Smooth muscle cell (in vitro differentiated cells): ENCODE measurements at regions not wholly inside any gene's neighbourhood (a gene's known extent, or its start where the extent isn't known, plus 50 kb on each side); places are given as distances from the start of the nearest gene placed in this dataset.

ENCODE experiments used
- DNase-seq: peaks from one replicate; lab custom pipeline; 2025; ENCODE audit not compliant: unreplicated experiment; lab: John Stamatoyannopoulos, UW
- H2AFZ ChIP-seq: fragments of 200-600 bp; sonication (generic); 2 replicates; pipeline ENCODE4 v1.6.0; 2016; ENCODE audit warnings: antibody characterized with exemption, low read depth, mild to moderate bottlenecking
- H3F3A ChIP-seq: fragments of 200-600 bp; sonication (generic); 2 replicates; pipeline ENCODE4 v1.6.0; 2017; ENCODE audit warnings: antibody characterized with exemption, low read depth
- H3K27ac ChIP-seq: fragments of 200-600 bp; sonication (generic); 2 replicates; pipeline ENCODE4 v1.5.1; 2016; ENCODE audit warnings: low read depth, mild to moderate bottlenecking
- H3K27me3 ChIP-seq: fragments of 200-600 bp; sonication (generic); 2 replicates; pipeline ENCODE4 v1.6.1; 2016; ENCODE audit warnings: low read depth, mild to moderate bottlenecking
- H3K36me3 ChIP-seq: fragments of 200-600 bp; sonication (generic); 2 replicates; pipeline ENCODE4 v1.5.1; 2016; ENCODE audit warnings: low read depth
- H3K4me1 ChIP-seq: fragments of 200-600 bp; sonication (generic); 2 replicates; pipeline ENCODE4 v1.5.1; 2016; ENCODE audit warnings: low read depth
- H3K4me2 ChIP-seq: fragments of 200-600 bp; sonication (generic); 2 replicates; pipeline ENCODE4 v1.6.0; 2016; ENCODE audit warnings: mild to moderate bottlenecking
- H3K4me3 ChIP-seq: fragments of 200-600 bp; sonication (generic); 2 replicates; pipeline ENCODE4 v1.5.1; 2016; ENCODE audit warnings: mild to moderate bottlenecking
- H3K79me2 ChIP-seq: fragments of 200-600 bp; sonication (generic); 2 replicates; pipeline ENCODE4 v1.6.0; 2016; ENCODE audit warnings: low read depth, mild to moderate bottlenecking
- H3K9ac ChIP-seq: fragments of 200-600 bp; sonication (generic); 2 replicates; pipeline ENCODE4 v1.6.0; 2016; ENCODE audit warnings: low read depth
- H3K9me3 ChIP-seq: fragments of 200-600 bp; sonication (generic); replicated peaks from 2 replicates; pipeline ENCODE4 v1.5.1; 2016; ENCODE audit warnings: low read depth
- H4K20me1 ChIP-seq: fragments of 200-600 bp; sonication (generic); 2 replicates; pipeline ENCODE4 v1.6.0; 2016; ENCODE audit warnings: low read depth
- CTCF ChIP-seq: fragments of 200-600 bp; sonication (generic); IDR thresholded peaks from 2 replicates; pipeline ENCODE4 v1.5.1; 2017; ENCODE audit warnings: borderline replicate concordance, mild to moderate bottlenecking, antibody characterized with exemption; ENCODE audit not compliant: insufficient read depth, poor library complexity, severe bottlenecking
- WGBS: methylation state at CpG from one replicate; pipeline ENCODE4 v1.1.7; 2016; ENCODE audit warnings: low lambda C conversion rate; 5-methylcytosine and 5-hydroxymethylcytosine counted together

GRCh38 chr2:216915557-216916150 is 55.8 kb upstream of the TNP1 start:
- H3K36me3 ChIP-seq: no peaks in the 10 kb centered on the region
- no peaks in the 10 kb centered on the region for H3K27me3 ChIP-seq
- H3F3A ChIP-seq: no peaks in the 10 kb centered on the region
- no peaks in the 10 kb centered on the region for H4K20me1 ChIP-seq
- H2AFZ ChIP-seq: no peak overlapping the region
- 92% methylated on average over 12 of the region's 12 CpGs for WGBS
- no peak overlapping the region for H3K4me3 ChIP-seq
- no peaks in the 10 kb centered on the region for H3K4me1 ChIP-seq
- no peaks in the 10 kb centered on the region for H3K79me2 ChIP-seq
- H3K4me2 ChIP-seq: no peak overlapping the region
- no peak overlapping the region for H3K27ac ChIP-seq
- no peak overlapping the region for H3K9ac ChIP-seq
- no peak for DNase-seq
- H3K9me3 ChIP-seq: no peaks in the 10 kb centered on the region
- no peak for TF ChIP-seq CTCF

DNA sequence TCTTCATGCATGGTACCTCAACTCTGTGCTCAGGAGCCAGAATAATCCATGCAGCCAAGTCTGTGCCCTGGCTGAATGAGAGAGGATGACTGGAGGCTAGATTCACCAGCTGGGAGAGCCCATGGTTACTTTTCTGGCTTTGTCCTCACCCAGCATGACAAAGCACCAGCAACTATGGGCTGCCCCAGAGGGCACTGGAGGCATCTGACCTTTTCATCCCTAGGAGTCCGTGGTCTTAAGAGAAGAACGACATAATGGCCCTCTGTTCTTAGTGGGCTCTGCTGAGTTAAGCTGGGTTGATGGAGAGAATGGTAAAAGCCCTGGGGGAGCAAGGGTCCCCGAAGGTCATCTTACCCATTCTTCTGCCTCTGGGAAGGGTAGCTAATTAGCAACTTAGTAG is 54.6 kb upstream of the TNP1 start:
- Histone ChIP-seq H2AFZ (no peak overlapping the region), H3K9me3 (no peaks in the 10 kb centered on the region), H3K27me3 (no peaks in the 10 kb centered on the region), H3K36me3 (no peaks in the 10 kb centered on the region), H3K4me1 (no peaks in the 10 kb centered on the region), H3K9ac (no peak overlapping the region), H3K4me3 (no peak overlapping the region), H4K20me1 (no peaks in the 10 kb centered on the region), H3K27ac (no peak overlapping the region), H3K79me2 (no peaks in the 10 kb centered on the region), H3F3A (no peaks in the 10 kb centered on the region), H3K4me2 (no peak overlapping the region)
- DNase-seq: no peak
- no peak for TF ChIP-seq CTCF
- WGBS: 91% methylated on average over 3 of the region's 3 CpGs

DNA sequence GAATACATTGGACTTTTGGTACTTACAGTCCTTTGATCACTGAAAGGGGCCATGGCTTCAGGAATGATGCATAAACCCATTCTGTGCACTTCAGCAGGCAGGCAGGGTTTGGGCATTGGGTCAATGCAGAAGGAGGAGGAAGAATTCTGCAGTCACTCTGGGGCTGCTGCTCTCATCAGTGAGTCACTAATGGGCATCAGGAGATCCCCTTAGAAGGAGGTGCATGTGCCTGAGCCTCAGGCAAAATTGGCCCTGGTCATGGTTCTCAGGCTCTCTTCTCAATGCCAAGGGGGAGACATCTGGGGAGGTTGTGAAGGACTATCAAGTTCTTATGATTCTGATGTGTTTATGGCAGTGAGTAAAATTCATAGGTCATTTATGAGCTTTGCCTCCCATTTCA is 52.0 kb upstream of the TNP1 start:
- no peak for DNase-seq
- no peaks in the 10 kb centered on the region for H3K79me2 ChIP-seq
- H2AFZ ChIP-seq: no peak overlapping the region
- H3K27ac ChIP-seq: no peak overlapping the region
- no peak overlapping the region for H3K4me3 ChIP-seq
- H3K4me2 ChIP-seq: no peak overlapping the region
- H4K20me1 ChIP-seq: no peaks in the 10 kb centered on the region
- no peaks in the 10 kb centered on the region for H3K27me3 ChIP-seq
- H3K36me3 ChIP-seq: no peaks in the 10 kb centered on the region
- H3K4me1 ChIP-seq: no peaks in the 10 kb centered on the region
- TF ChIP-seq CTCF: no peak
- H3K9ac ChIP-seq: no peak overlapping the region
- no peaks in the 10 kb centered on the region for H3F3A ChIP-seq
- no peaks in the 10 kb centered on the region for H3K9me3 ChIP-seq

DNA sequence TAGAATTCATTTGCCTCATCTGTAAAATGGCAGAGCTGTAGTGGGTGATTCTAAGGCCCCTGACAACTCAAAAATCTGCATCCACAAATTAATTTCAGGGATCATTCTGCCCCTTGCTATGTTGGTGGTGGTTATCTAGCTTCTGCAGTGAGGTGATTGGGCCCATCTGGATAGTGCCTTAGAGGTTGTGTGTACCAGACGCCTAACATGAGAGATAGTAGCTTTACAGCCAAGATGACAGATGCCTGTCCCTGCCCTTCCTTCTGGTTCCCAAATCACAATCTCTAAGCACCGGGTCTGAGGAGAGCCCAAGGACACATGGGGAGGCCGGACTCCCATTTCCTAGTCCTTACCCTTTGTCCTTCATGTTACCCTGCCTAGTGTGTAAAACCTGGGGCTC is 51.1 kb upstream of the TNP1 start:
- no peak overlapping the region for H3K27ac ChIP-seq
- H3F3A ChIP-seq: no peaks in the 10 kb centered on the region
- H3K9me3 ChIP-seq: no peaks in the 10 kb centered on the region
- H3K27me3 ChIP-seq: no peaks in the 10 kb centered on the region
- H3K36me3 ChIP-seq: no peaks in the 10 kb centered on the region
- H3K4me3 ChIP-seq: no peak overlapping the region
- H2AFZ ChIP-seq: no peak overlapping the region
- H3K9ac ChIP-seq: no peak overlapping the region
- H3K4me1 ChIP-seq: no peaks in the 10 kb centered on the region
- 78% methylated on average over 3 of the region's 3 CpGs for WGBS
- TF ChIP-seq CTCF: no peak
- no peak for DNase-seq
- no peaks in the 10 kb centered on the region for H4K20me1 ChIP-seq
- H3K79me2 ChIP-seq: no peaks in the 10 kb centered on the region
- H3K4me2 ChIP-seq: no peak overlapping the region
